ENCODE measurements at regions not wholly inside any gene's neighbourhood (a gene's known extent, or its start where the extent isn't known, plus 50 kb on each side); places are given as distances from the start of the nearest gene placed in this dataset.

DNA sequence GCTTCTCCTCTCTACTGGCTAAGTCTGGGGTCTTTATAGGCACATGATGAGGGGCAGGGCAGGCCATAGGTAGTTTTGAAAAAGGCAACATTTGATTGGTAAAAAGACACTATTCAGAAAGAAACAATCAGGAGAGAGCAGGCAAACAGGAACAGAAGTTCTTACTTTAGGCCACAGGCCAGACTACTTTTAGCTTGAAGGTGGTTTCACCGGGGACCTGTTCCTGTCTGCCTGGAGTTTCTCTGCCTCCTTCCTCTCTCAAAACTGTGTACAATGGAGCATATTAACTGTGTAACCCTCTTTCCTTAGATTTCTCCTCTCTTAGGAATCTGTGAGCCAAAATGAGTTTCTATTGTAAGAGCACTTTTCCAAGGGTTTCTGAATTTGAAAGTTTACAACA, 167.9 kb upstream of the AVPR1A start:
- no peak for DNase-seq

DNA sequence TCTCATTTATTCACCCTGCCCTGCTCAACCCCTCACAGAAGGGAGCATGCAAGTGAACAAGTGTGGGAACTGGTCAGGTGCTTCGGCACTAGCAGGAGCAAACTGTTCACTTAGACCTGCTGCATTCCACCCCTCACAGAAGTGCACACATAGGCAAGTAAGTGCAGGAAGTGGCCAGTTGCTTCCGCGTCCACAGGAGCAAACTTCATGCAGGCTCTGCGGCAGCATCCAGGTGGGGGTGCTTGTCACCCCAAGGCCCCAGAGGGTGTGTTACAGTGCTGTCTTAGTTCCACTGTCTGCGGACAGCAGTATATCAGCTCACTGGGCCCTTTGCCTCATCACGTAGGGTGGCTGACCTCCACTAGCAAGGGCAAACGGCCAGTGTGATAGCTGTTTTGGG, 167.3 kb upstream of the AVPR1A start:
- DNase-seq, result no peak

DNA sequence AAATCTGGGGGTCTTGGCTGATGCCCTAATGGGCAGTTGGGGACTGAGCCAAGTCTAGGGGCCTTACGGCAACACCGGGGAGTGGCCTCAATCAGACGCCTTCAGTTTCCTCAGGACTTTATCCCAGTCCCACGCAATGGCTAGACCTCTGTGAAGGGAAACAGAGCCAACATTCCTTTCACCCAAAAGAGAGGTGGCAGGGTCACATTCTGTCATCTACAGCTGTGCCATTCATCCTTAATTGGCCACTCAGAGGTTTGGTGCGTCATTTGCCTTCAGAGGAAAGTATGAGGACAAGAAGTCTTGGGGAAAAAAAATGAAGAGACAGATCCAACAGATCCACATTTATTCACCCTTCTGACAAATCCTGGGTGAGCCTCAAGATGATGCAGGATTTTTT, 166.9 kb upstream of the AVPR1A start:
- DNase-seq, result no peak

DNA sequence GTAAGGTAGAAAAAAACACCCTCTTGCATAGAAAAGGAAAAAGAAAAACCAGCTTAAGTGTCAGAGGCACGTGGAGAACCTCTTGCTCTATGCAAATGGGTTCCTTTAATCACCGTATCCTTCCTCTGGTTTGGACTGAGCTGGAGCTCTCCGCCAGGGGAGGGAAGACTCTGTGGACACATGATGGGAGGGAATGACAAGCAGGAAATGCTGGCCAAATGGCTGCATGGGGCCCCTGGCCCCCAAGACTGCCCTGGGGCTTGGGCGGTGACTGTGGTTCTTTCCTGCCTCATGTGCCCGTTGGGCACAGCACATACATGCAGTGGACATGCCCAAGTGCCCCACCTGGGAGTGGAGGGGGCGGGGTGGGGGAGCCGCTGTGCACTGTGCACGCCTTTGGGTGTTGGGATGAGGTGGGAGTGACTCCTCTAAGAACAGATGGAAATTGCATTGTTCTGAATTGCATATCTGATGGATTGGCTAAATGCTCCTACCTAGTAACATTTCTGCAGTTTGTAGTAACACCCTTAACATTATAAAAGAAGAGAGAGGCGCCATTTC, 166.4 kb upstream of the AVPR1A start:
- no peak for DNase-seq

DNA sequence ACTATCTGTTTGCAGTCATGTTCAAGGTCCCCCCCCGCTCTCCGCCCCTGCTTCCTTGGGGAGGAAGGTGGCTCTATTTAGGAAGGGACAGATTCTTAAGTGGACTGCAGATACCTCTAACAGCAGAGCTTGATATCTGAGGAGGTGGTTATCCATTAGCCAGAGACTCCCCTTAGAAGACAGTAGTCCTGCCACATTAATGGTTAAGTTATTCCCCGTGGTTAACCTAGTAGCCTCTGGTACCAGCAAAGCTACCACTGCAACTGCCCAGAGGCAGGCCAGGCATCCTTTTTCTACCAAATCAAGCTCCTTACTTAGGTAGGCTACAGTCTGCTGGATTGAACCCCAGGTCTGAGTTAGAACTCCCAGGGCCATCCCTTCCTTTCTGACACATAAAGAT, 162.1 kb upstream of the AVPR1A start:
- no peak for DNase-seq

DNA sequence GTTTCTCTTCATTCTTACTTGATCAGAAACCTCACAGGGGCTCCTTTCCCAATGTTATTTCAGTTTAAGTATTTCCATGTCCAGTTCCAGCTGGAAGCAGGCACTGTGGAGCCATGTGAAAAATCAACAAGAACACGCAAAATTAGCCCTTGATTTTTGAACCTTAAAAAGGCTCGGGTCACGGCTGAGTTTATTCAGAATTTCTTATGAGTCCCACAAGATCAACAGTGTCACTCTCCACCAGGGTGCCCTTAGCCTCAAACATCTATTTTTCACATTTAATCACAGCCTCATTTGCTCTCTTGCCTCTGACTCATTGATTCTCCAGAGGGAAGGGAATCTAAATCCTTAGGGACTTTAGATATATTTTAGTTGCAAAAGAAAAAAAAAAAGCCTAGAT, 157.7 kb upstream of the AVPR1A start:
- DNase-seq, result peak; percentile 9

DNA sequence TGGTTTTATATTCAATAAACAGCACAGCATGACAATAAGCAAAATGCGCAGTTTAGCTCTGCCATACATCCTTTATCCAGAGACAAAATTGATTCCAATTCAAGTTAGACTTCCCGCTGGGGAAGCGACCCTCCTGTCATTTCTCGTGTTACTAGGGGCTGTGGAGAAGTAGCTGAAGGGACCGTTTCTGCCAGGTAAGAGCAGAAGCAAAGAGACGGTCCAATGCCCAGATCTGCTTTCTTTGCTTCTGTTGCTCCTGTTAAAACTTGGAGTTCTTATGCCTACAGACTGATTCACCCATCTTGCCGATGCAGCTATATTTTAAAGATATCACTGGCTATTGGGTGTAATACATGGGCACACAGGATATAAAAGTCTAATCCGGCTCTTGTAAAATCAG, 156.8 kb upstream of the AVPR1A start:
- DNase-seq, result no peak

DNA sequence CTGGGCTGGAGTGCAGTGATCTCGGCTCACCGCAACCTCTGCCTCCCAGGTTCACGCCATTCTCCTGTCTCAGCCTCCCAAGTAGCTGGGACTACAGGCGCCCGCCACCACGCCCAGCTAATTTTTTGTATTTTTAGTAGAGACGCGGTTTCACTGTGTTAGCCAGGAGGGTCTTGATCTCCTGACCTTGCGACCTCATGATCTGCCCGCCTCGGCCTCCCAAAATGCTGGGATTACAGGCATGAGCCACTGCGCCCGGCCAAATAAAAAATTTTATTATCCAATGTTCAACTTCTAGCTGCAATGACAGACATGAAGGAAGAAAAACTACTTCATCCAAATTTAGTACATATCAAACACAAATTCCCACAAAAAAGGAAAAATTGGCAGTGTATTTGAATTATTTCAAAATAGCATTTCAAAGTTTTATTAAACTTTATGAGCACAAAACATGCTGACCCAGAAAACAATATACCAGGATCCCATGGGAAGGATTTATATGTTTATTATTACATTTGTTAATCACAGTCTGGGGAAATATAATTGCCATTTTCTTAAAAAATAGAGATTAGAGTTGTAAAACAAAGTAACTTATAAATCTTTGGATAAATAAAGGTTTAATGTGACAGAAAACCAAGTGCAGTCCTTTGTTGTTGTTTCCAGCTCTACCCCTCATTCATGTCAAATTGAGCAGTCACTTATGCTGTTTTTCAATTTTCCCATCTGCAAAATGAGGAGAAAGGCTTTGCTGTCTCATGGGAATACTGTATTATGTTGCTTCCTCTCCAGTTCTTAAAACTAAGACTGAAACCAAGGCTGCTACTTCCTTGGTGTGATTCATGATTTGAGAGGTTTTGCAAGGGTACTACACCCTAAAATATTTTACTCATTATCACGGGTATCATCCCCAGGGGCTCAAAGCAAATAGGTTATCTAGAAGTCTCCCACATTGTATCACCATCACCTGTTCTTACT, 155.2 kb upstream of the AVPR1A start:
- no peak for DNase-seq

DNA sequence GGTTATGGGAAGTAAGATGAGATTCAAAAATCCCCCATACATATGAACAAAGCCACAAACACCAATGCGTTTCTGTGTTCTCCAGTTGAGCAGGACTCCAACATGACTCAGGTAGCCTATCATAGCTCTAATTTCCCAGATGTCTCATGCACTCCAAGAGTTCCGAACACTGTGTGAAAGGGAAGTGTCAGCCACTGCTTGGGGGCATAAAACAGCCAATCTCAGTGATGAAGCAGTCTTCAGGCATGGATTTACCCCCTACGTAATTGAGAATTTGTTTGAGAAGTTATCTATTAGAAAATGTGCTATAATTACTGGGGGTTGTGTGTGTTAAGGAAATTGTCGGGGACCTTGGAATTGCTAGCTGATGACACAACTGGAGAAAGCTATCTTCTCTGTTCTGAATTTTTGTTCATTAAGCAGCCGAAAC, 153.9 kb upstream of the AVPR1A start:
- peak; percentile 65 for DNase-seq

DNA sequence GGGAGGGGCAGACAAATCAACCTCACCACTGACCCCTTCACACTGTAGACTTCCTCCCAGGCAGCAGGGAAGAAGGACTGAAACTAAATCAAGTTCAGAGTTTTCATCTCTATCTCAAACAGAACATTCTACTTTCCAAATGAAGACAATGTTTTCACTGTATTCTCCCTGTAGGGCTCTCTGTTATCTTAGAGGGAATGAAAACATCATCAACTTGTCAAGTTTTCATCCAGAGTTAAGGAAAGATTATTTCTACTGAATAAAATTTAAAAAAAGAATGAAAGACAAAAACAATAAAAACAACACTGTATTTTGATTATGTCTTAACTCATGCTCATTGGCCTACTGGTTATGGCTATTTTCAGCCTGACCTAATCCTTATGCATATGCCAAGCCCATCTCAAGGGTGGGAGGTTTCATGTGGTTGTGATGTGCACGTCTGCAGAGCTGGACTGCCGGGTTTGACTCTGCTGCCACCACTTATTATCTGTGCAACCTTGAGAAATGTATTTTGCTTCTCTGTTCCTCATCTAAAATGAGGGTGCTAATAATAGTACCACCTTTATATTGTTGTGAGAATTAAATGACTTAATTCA, 152.0 kb upstream of the AVPR1A start:
- DNase-seq, result no peak

DNA sequence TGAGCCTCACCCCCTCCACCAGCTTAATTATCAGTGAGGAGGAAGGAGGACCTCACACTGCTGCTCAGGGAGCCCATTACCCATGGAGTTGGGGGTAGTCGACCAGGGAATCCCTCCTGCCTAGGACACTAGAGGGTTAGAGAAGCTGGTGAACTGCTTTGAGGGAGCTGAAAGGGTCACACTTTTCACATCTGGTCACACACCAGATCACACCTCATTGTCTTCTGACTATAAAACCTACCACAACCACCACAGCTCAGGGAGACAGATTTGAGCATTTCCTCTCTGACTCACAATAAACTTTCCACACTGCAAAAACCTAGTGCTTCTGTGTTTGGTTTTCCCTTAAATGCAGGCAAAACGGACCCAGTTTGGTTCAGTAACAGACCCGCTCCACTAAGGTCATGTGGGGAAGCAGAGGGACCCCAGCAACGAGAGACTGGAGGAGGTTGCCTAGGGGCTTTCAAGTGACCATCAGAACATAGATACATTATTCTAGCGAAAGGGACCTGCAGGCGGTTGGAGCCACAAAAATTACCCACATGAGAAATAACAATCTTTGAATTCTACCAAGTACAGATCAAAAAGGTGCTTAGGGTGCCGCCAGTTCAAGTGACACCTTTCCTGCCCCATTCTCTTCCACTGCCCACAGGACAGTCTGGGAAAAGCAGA, 151.4 kb upstream of the AVPR1A start:
- peak; percentile 37 for DNase-seq

DNA sequence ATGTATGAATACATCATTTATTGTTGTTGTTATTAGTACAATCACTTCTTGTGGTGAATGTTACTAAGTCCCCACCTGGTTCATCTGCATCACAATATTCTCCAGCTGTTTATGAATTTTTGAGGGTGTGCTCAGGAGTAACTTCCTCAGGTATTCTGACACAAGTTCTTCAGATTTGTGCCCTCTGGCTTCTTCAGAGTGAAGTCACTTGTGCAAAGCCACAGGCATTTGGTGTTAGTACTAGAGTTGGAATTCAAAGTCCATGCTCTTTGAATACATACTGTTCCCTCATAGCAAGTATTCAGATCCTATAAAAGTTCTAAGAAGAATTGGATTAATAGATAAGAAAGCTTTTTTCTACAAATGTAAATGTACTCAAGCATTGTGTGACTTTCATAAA, 150.3 kb upstream of the AVPR1A start:
- DNase-seq, result peak; percentile 37

DNA sequence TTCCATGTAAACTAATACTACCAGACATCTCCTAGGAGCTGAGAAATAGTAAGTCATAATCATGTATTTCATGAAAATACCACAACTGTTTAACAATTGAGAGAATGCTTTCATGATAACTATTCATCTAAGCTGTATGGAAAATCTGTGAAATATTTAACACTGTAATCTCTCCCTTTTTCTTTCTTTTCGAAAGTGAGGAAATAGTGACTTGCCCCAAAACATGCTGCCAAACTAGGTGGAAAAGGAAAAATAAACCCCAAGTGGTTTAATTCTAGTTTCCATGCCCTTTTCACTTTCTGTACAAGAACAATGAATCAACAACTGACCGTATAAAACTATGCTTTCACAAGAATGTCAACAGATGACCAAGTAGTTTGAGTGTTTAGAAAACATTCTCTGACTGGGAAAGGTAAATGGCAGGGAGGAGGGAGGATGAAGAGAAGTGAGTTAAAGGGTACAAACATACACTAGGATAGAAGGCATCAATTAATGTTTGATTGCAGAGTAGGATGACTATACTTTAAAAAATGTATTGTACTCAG, 147.5 kb upstream of the AVPR1A start:
- DNase-seq, result no peak

DNA sequence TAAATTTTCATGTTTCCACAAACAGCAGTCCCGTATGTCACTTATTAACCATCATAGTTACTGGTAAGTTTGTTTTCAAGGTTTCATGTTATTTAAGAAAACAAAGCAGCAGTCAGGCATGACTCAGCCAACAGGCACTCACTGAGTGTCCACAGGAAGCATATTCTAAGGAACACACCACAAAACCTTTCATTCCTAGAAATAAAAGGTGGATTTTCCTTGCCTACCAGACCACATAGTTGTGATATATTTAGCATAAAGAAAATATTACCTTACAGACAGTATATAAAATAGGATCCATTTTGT, 143.3 kb upstream of the AVPR1A start:
- peak; percentile 67 for DNase-seq

DNA sequence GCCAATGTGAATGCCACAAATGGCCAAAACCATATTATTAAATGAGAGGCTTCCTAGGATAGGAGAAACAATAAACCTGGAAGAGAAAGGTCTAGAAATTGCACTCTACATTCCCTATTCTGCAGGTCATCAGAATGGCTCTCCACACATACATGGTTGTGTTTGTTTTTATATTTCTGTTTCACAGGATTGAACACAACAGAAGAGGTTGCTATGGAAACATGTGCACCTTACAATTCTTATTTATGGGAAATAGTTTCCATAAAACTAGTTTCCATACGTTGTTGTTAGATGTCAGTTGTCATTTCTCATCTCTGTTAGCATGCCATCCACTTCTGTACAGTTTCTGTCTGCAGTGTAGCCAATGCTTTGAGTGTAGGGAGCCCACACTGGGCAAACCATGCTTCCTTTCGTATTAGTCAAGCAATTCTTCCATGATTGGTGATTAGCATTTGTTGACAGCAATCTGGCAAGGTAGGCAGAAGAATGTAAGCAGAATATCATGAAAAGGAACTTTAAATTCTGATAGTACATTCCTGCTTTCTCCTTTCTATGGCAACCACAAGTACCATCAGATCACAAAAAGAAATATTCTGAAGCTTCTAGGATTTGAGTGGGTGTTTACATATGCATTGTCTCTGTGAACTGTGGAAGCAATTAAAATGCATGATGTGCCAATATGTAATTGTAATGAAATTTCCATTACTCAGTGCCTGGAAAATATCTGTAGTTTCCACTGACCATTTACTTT, 141.6 kb upstream of the AVPR1A start:
- DNase-seq, result peak; percentile 8

DNA sequence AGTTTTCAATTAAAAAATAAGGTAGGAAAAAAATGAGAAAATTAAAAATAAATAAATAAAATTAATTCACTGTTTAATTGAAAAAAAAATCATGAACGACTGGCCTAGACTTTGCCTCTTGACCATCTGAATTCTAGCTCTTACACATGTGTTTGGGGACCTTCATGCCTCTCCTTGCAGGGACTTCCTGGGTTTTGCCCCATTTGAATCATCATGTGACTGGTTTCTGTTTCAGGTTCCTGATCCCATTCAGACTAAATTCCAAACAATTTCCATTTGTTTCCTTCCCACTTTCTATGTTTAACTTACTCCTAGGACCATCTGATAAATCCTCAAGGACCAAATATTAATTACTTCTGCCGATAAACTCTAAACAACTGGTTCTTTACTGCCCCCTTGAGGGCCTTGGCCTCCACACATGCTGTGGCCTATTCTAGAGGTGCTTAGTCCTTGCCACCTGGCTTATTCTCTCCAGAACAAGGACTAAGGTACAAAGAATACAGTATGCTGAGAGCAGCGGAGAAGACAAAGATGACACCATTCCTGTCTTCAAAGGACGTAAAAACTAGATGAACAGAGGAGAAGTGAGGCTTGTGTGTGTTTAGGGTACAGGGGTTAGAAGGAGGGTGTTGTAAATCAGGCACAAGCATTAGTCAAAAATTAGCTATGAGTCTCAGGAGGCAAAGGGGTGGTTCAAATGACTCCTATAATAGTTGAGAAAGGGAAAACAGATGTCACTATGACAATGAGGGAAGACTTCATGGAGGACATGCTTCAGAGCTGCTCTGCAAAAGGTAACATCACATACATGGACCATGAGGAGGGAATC, 125.8 kb upstream of the AVPR1A start:
- peak; percentile 2 for DNase-seq

DNA sequence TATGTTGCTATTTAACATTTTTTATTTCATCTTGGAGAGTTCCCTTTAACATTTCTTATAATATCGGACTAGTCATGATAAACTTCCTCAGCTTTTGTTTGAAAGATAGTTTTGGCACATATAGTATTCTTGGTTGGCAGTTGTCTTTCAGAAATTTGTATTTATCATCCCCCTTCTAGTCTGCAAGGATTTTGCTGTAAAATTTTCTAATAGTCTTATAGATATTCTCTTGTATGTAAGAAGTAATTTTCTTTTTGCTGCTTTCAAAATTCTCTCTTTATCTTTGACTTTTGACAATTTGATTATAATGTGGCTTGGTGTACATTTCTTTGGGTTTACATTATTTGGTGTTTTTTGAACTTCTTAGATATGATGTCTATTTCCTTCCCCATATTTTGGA, 116.0 kb upstream of the AVPR1A start:
- DNase-seq, result no peak

DNA sequence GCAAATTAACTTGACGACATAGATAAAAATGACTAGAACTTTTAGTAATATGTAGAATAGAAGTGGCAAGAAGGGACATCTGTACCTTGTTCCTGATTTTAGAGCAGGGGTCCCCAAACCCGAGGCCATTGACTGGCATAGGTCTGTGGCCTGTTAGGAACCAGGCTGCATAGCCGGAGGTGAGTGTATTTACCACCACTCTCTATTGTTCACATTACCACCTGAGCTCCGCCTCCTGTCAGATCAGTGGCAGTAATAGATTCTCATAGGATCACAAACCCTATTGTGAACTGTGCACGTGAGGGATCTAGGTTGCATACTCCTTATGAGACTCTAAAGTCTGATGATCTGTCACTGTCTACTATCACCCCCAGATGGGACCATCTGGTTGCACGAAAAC, 113.6 kb upstream of the AVPR1A start:
- no peak for DNase-seq

DNA sequence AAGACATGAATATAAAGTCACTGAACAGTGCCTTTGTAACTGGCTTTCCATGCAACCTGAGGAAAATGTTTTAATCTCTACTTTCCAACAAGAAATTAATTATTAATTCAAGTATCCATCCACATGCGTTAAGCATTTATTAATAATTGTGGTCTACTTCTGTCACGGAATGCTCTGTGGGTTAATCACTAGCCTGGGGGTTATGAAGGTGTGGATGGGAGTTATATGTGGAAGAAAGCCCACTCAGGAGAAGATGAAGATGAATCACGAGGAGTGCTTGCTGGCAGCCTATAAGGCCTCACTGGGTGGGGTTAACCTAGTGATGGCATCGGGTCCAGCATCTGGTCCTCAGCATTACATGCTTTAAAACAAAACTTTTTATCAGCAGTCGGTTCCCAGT, 99.5 kb upstream of the AVPR1A start:
- no peak for DNase-seq

DNA sequence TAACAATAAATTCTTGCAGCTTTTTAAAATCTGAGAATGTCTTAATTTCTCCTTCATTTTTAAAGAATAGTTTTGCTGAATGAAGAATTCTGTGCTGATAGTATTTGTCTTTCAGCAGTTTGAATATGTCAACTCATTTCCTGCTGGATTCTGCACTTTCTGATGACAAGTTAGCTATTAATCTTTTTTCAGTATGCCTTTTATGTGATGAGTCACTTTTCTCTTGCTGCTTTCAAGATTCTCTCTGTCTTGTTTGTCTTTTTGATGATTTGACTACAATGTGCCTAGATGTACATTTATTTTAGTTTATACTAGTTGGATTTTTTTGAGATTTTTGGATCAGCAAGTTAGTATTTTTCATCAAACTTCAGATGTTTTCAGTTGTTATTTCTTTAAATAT, 87.9 kb upstream of the AVPR1A start:
- DNase-seq, result no peak

DNA sequence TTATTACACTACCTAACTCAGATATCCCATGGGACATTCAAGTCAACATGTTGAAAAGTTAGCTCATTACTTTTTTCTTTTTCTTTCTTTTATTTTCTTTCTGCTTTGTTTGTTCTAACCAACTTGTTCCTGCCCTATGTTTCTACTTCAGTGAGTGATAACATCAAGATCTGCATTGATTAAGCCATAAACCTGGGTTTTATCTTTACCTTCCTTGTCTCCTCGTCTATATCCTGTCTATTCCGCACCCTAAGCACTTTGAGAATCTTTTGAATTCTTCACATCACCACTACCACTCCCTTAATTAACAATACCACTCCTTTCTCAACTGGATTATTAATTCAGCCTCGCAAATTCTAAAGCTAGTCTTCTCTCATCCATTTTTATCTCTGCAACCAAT, 81.9 kb upstream of the AVPR1A start:
- no peak for DNase-seq

DNA sequence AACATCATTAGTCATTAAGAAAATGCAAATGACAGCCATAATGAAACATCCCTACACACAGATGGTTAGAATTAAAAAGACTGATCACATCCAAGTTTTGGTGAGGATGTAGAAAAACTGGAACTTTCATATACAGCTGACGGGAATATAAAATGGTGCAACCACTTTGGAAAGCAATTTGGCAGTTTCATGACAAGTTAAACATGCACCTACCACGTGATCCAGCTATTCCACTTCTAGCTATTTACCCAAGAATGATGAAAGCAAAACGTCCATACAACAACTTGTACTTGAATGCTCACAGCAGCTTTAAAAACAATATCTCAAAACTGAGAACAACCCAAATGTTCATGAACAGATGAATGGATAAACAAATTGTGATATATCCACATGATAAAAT, 77.9 kb upstream of the AVPR1A start:
- no peak for DNase-seq

Measured in fibroblast of skin of abdomen (primary cell).